GM18870 (cell line): ENCODE measurements at regions not wholly inside any gene's neighbourhood (a gene's known extent, or its start where the extent isn't known, plus 50 kb on each side); places are given as distances from the start of the nearest gene placed in this dataset.

Experiments
- ATAC-seq: cut with Tn5 transposase; IDR thresholded peaks from one replicate; pipeline ENCODE4 v1.9.1; 2021; ENCODE audit warnings: moderate library complexity; ENCODE audit not compliant: unreplicated experiment

DNA sequence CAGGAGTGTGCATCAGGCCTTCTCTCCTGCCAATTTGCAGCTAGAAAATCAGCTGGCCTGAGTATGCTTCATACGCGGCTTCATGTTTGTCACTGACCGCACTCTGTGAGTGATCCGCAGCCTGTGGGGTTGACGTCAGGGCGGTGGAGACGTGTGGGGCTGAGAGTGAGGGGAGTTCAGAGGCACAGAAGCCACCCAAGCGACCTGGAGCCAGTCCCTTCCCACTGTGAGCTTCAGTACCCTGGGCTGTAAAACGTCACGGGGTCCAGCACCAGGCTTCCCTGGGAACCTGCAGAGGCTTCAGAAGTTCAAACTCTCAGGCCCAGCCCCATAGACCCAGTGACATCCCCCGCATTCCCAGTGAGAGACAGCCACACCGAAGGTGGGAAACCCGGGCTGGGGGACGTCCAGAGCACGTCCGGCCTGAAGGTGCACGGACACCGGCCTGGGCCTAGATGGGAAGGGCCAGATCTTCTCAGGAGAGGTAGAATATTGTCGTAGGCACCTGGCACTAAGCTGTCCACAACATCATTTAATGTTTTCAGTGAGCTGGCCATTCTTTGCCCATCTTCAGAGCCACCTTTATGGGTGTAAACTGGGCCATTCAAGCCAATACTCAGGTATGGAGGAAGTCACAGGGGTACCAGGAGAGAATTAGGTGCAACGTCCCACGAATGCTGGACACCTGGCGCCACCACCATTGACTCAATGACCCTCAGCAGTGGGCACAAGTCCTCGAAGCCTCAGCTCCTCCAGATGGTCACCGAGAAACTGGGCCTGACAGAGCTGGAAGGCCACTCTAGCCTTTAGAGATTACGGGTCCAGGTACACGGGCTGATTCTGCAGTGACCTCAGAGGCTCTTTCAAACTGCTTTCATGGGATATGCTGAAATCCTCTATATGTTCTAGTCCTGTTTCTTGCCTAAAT is 235.6 kb upstream of the MYT1L start:
- no peak for ATAC-seq

DNA sequence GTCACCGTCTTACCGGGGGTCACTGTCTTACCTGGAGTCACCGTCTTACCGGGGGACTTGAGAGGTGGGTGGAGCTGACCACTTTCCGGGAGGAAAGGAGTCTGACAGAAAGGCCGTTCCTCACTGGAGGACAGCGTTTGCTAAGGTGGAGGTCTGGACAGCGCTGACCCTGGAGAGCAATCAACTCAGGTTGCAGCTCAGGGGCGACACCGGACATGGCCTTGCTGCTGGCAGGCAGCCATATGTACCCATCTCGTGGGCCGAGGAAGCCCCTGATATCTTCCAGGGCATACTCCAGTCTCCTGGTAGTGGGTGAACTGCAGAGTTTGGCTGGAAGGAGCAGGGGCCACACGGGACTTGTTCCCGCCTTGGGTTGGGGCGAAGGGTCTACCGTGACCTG is 234.6 kb upstream of the MYT1L start:
- no peak for ATAC-seq

DNA sequence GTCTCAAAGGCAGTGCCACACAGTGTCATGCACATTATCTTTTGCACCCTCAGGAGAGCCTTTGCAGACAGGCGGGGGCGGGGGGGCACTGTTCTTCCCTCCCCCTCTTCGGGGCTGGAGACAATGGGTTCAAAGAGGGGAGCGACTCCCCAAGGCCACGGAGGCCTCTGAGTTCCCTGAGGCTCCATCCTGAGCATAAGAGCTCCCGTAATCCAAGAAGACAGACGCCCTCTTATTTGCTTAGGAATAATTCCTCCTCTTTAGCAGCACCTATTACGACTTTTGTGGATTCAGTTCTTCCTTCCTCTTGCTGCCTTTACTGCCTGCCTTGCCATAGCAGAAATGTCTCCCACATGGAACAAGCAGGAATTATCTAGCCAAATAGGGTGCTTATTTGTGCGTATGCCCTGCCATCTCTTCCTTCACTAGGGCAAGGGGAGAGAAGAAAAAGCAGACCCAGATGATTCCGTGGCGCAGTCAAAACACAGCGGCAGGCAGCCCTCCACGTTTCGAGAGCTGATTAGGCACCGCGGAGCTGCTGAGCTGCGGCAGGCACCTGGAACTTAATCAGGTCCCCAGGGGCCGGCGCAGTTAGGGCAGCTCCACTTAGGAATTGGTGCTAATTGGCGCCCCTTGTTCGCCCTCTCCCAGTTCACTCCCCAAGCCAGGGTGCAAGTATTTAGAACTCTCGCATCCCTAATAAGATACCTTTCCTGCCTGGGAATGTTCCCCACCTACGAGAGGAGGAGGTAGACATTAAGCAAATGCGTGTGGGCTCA is 233.4 kb upstream of the MYT1L start:
- no peak for ATAC-seq

DNA sequence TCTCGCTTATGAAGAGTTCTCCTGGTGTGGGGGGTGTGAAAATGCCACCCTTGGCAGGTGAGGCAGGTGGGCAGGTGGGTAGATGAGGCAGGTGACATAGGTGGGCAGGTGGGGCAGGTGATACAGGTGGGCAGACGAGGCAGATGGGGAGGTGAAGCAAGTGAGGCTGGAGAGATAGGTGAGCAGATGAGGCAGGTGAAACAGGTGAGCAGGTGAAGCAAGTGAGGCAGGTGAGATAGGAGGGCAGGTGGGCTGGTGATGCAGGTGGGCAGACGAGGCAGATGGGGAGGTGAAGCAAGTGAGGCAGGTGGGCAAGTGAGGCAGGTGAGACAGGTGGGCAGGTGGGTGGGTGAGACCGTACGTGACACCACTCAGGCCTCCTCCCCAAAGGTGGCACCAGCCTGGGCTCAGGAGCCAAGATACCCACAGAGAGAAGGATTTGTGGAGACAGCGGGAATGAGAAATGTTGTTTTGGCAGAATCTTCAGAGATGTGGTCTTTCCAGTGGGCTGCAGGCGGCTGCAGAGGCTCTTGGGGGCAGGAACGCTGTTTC is 232.3 kb upstream of the MYT1L start:
- ATAC-seq: no peak

DNA sequence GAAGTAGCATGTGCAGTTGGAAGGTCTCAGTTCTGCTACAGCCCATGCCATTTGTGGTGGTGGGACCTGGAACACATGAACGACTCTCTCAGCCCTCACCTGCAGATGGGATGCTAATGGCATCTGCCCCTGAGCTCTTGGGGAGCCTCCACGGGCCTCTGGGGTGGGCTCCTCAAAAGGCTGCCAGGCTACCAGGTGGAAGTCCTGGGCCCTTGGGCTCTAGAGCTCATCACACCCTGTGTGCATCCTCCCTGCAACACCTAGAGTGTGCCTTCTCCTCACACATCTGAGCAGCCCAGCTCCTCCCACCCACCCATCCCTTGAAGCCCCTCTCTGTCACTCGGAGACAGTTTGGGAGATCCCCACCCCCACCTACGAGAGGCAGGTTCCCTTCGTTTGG is 231.8 kb upstream of the MYT1L start:
- ATAC-seq: no peak

DNA sequence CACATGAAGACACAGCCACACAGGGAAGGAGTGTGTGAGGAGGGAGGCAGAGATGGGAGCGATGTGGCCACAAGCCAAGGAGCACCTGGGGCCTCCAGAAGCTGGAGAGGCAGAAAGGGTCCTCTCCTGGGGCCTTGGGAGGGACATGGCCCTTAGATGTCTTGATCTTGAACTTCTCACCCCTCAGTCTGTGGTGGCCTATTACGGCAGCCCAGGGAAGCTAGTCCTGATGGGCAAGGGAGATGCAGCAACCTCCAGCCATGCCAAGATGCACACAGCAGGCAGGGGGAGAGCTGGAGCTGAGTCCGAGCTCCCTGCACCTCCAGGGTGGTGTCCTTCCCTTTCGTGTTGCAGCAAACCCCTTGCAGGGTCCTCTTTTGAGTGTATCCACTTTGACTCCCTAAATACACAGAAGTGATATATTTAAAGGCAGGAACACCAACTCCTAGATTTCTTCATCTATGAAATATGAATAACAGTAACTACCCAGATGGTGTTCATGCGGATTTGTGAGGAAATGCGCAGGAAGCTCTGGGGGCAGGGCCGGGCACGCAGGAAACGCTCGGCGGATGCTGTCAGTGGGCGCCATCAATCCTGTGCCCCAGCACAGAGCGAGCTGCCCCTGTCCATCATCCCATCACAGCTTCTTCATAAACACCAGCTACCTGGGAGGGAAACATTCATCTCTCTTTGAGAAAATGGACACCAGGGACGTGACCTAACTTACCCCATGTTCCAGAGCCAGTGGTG is 230.4 kb upstream of the MYT1L start:
- no peak for ATAC-seq

DNA sequence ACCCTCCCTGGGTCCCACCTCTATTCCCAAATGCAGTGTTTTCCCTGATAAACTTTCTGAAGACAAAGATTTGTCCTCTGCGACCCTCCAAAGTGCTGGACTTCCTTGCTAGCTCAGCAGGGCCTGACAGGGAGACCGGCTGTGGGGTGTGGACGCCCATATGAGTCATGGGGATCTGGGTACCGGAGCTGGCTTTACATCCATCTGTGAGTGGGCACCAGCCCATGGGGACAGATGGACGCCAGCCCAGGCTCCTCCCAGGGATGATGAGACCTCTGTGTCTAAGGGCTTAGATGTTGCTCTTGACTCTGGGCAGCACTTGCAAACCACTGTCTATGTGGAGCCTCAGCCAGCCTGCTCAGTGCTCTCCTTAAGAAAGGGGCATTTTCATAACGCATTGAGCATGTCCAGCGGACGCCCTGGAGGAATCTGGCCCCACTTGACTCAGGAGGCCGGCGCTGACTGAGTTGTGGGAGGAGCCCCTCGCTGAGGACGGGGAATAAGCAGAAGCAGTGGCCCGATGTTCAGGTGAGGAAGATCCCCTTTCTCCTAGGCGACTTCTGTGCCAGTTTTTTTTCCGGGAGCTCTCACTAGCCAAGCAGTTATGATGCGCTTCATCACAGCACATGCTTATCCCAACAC is 229.4 kb upstream of the MYT1L start:
- no peak for ATAC-seq

DNA sequence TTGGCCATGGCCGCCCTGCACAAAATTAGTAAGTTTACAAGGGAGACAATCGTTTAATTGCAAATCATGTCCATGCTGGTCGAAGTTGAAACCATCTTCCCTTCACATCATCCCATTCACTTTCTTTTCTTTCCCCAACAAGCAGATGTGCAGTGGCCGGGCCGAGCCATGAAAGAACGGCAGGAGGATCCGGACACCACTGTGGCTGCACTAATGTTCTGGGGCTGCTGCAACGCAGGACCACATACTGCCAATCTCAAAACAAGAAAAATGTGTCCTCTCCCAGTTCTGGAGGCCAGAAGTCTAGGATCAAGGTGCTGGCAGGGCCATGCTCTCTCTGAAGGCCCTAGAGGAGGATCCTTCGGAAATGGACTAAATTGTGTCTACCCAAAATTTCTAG is 227.4 kb upstream of the MYT1L start:
- ATAC-seq: no peak

DNA sequence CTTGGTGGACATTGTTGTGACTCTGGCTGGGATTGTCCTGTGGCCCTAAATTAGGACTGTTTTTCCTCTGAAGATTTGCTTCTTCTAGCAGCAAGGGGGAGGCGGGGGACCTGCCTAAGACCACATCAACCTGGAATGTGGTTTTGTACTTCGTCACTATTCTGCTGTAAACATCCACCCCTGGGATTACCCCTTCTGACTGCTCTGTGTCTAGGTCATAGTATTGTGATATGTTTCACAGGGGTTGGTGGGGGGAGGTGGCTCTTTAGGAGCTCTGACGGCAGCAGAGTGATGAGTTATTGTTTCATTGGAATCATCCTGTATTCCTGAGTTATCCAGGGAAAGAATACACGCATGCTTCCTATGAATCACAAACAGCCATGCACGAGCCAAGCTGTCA is 226.4 kb upstream of the MYT1L start:
- ATAC-seq: no peak

DNA sequence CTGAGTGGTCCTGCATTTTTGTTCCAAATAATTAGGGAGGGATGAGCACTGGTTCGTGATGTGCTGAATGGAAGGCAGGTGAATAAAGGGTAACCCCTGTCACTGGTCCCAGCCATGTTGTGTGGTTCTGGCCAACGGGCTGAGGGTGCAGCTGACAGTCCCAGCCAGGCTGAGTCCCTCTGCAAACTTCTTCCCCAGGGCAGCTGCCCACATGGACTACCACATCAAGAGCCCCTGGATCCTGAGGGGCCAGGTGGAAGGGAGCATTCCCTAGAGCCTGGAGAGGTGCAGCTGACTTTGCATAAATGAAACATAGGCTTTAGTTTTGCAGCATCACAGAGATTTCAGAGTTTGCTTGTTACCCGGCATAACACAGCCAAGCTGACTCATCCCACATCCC is 219.8 kb upstream of the MYT1L start:
- no peak for ATAC-seq

DNA sequence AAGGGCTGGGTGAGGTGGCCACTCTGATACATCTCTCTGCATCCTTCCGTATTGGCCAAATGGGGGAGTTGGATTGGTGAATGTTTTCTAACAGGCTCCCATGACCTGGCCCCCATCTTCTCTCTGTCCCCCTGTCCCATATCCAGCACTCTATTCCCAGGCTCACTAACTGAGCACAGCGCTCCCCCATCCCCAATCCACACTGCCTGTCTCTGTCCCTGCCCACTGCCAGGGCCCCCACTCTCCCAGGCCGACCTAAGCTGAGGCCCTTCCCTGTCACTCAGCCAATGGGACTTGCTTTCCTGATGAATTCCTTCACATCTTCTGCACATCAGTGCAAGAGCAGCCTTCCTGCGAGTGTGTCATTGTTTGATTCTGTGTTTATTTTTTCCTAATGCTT is 216.8 kb upstream of the MYT1L start:
- no peak for ATAC-seq

DNA sequence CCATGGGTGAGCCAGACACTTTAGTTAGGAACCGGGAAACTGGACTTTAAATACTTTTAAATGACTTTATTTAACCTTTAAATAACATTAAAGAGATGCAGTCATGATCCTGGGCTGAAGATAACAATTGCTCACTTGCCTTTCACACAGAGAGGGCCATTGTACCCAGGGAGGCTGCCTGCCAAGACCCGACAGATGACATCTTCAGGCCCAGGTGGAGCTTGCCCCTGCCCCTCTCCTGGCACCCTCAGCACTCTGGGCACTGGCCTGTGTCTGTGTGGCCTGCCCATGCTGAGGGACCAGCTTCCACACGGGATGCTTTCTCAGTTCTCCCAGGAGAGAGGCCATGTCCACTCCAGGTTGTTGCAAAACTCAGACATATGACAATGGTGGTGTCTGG is 216.4 kb upstream of the MYT1L start:
- no peak for ATAC-seq

DNA sequence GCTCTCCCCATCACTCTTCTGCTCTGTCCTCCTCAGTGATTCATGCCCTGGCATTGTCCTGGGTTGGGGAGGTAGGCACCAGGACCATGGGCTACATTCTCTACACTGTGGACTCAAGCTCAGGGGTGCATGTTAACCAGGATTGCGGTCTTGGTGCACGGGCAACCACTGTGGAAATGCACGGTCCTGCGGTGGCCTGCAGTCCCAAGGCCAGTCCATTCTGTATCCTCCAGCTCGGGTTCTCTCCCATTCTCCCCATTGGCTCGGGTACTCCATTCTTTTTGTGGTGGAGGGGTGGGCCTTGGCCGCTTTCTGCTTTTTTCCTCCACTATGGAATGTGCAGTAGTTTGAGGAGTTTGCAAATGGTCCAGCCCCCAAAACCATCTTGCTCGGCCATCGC is 215.0 kb upstream of the MYT1L start:
- no peak for ATAC-seq

DNA sequence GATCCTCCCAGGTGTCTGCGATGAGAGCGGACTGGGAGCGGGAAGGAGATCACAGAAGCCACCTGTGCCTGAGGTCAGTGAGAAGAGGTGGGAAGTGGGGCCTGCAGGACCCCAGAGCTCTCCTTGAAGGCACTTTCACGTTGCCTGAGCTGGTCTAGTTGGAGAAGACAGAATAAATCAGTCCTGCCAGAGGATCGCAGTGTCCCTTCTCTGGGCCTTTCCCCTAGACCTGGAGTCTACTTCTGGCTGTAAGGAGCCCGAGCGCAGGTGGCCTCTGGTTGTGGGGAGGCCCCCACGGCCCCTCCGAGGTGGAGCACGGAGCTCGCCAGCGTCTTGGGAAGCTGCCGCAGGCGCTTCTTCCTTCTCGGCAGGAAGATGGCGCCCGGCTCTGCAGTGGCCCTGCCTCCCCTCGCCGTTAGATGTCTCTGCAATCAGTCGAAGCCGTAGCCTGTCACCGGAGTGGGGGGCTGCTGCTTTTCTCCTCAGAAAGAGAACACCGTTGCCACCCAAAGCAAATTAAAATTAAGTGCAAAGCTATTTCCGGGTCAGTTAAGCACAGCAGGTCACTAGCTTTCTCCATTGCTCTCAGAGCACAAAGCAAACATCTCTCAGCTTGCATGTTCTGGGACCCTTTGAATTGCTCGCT is 212.0 kb upstream of the MYT1L start:
- no peak for ATAC-seq

DNA sequence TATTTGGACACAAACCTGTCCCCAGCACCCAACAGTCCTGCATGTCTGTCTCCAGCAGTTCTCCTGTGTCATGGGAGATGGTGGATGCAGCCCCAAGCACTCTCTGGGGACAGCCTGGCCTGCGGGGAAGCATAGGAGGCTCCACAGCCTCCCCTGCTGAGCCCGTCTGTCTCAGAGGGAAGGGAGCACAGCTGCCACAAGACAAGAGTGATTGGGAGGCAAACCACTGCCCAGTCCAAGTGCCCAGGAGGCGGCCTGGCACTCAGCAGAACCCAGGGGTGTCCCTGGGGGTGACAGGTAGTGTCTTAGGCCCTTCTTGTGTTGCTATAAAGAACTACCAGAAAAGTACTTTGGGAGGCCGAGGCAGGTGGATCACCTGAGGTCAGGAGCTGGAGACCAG is 211.2 kb upstream of the MYT1L start:
- ATAC-seq: no peak

DNA sequence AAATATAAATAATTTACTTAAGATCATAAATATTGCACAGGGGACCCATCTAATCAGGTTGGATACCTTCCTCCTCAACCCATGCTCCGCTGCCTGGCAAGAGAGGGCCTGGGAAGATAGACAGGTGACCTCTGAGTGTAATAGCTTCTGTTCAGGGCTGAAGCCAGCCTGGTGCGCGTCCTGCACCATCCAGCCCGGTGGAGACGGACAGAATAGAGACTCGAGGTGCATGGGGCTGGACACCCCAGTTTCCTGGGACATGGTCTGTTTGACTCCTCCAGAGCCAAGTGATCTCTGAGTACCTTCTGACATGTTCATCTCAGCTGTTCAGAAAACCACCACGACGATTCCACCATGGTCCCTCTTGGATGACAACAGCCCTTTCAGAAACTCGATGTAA is 209.3 kb upstream of the MYT1L start:
- ATAC-seq: no peak

DNA sequence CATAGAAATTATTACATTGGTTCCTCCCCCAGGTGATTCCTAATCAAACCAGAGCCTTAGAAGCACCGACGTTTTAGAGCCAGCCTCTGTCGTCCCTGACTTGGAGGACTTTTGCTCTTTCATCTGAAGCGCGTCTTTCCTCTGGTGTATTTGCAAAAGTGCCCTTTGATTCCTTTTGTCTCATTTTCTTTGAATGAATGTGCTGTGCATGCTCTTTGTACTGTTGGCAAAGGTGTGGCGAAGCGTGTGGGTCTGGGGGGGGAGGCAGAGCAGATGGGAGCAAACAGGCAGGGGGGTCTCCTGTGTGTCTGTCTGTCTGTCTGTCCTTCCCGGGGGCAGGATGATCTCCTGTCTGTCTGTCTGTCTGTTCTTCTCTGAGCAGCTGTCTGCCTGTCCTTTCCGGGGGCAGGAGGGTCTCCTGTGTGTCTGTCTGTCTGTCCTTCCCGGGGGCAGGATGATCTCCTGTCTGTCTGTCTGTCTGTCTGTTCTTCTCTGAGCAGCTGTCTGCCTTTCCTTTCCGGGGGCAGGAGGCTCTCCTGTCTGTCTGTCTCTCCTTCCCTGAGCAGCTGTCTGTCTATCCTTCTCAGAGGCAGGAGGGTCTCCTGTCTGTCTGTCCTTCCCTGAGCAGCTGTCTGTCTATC is 205.5 kb upstream of the MYT1L start:
- no peak for ATAC-seq

DNA sequence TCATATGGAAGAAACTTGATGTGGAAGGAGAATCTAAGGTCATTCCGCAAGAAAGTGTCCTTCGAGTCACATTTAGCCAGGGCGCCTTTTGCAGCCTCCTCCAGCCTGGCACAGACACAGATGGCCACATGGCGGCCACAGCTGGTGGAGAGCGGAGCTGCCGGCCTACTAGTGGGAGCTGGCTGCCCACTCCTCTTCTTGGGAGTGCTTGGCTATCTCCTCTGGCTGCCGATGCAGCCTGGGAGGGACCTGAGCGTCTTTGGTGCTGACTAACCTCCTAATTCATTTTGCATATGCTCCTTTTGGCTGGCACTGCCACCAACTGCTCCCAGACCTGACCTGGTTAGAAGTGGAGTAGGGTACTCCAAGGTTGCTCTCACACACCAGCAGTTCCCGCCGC is 199.3 kb upstream of the MYT1L start:
- ATAC-seq: no peak

DNA sequence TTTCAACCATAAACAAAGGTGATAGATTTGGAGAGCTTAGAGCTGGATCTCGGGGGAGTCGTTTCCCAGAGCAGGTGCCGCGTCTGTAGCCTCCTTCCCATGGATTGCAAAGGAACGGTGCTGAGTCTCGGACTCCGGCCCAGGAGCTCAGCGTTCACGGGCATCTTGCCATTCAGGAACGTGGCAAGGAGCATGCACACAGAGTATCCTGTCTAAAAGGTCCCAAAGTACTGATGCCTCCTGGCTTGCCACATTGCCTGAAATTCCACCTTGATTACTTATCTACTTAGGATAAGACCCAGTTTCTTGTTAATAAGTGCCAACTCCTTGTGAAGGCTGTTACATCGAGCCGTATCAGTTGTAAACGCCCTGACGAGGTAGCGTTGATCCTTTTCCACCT is 197.8 kb upstream of the MYT1L start:
- ATAC-seq: no peak

DNA sequence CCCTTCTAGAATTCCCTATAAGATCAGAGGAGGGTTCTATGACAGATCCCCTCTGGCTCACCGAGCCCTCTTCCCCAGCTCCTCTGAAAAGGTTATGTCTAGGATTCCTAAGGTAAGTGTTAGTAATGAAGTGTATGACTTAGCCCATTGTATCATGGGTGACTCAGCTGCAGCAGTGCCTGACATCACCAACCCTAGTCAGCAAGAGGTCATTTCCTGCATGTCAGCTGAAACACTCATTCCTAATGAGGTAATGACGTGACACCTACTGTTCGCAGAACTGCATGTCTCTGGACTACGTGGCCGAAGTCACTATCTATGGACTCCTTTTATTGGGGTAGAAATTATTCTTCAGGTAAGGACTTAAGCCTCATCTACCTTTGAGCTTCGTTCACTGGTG is 196.1 kb upstream of the MYT1L start:
- no peak for ATAC-seq
